ENCODE measurements at regions not wholly inside any gene's neighbourhood (a gene's known extent, or its start where the extent isn't known, plus 50 kb on each side); places are given as distances from the start of the nearest gene placed in this dataset.
A peak's percentile ranks its signal among the peaks of the same experiment; 100 is the strongest.

- no peak for DNase-seq
Observed at GRCh38 chr6:16078064-16078463, 50.8 kb upstream of the MYLIP start.

- DNase-seq = no peak
Observed at GRCh38 chr6:16069671-16070070, 59.2 kb upstream of the MYLIP start.

- DNase-seq = no peak
Observed at GRCh38 chr6:16069222-16069621, 59.7 kb upstream of the MYLIP start.

GRCh38 chr6:16067568-16067967, 61.3 kb upstream of the MYLIP start:
- DNase-seq = no peak

GRCh38 chr6:16064671-16065072, 64.2 kb upstream of the MYLIP start:
- peak; percentile 79 for DNase-seq

GRCh38 chr6:16063580-16063979, 65.3 kb upstream of the MYLIP start:
- DNase-seq = no peak

GRCh38 chr6:16061818-16062217, 67.1 kb upstream of the MYLIP start:
- DNase-seq = no peak

GRCh38 chr6:16060039-16060438, 68.8 kb upstream of the MYLIP start:
- DNase-seq = no peak

- DNase-seq = peak; percentile 63
Observed at GRCh38 chr6:16059496-16059895, 69.4 kb upstream of the MYLIP start.

- DNase-seq = no peak
Observed at GRCh38 chr6:16058929-16059345, 69.9 kb upstream of the MYLIP start.

GRCh38 chr6:16058201-16058928, 70.5 kb upstream of the MYLIP start:
- DNase-seq = no peak

- DNase-seq = no peak
Observed at GRCh38 chr6:16057446-16057845, 71.4 kb upstream of the MYLIP start.

- DNase-seq = no peak
Observed at GRCh38 chr6:16056263-16056870, 72.5 kb upstream of the MYLIP start.

- no peak for DNase-seq
Observed at GRCh38 chr6:16055852-16056251, 73.0 kb upstream of the MYLIP start.

- no peak for DNase-seq
Observed at GRCh38 chr6:16049168-16049567, 79.7 kb upstream of the MYLIP start.

- no peak for DNase-seq
Observed at GRCh38 chr6:16048221-16048620, 80.7 kb upstream of the MYLIP start.

- DNase-seq = no peak
Observed at GRCh38 chr6:16047435-16047990, 81.4 kb upstream of the MYLIP start.

GRCh38 chr6:16045238-16045637, 83.6 kb upstream of the MYLIP start:
- no peak for DNase-seq

- no peak for DNase-seq
Observed at GRCh38 chr6:16044211-16044643, 84.7 kb upstream of the MYLIP start.

- no peak for DNase-seq
Observed at GRCh38 chr6:16043171-16044135, 85.4 kb upstream of the MYLIP start.

GRCh38 chr6:16042751-16043150, 86.1 kb upstream of the MYLIP start:
- no peak for DNase-seq

- DNase-seq = no peak
Observed at GRCh38 chr6:16041327-16041726, 87.6 kb upstream of the MYLIP start.

- DNase-seq = no peak
Observed at GRCh38 chr6:16040628-16040974, 88.3 kb upstream of the MYLIP start.
